HEK293 (cell line): ENCODE measurements at regions not wholly inside any gene's neighbourhood (a gene's known extent, or its start where the extent isn't known, plus 50 kb on each side); places are given as distances from the start of the nearest gene placed in this dataset.

ENCODE experiments used
- CTCF ChIA-PET: fragments of 350-600 bp; formaldehyde crosslinking; extraction: SDS; loops from one replicate; lab custom pipeline; 2021; ENCODE audit warnings: antibody characterized with exemption; lab: Yijun Ruan, JAX
- POLR2A ChIA-PET: fragments of 300-600 bp; formaldehyde crosslinking; extraction: SDS; loops from one replicate; lab custom pipeline; 2020; ENCODE audit warnings: antibody characterized with exemption, inconsistent platforms; lab: Yijun Ruan, JAX
- H3K27ac ChIP-seq: fragments of 200-500 bp; sonication (Bioruptor generic); 2 replicates; pipeline ENCODE4 v1.5.1; 2014; ENCODE audit warnings: low read depth, low read length, control low read depth, inconsistent platforms; ENCODE audit errors: extremely low read depth
- H3K36me3 ChIP-seq, 2 experiments: fragments of 200-500 bp in 1 of 2; sonication (Bioruptor generic) in 1 of 2; 1 replicate in 1 of 2; 2 replicates in 1 of 2; pipeline ENCODE4 v1.5.1; 2014 to 2017; ENCODE audit warnings: inconsistent platforms in 2 of 2, low read length in 2 of 2; ENCODE audit not compliant: control insufficient read depth in 2 of 2, insufficient read depth in 1 of 2
- H3K4me1 ChIP-seq: fragments of 200-500 bp; sonication (Bioruptor generic); 2 replicates; pipeline ENCODE4 v1.5.1; 2014; ENCODE audit warnings: mild to moderate bottlenecking, low read length, inconsistent platforms; ENCODE audit not compliant: control insufficient read depth, insufficient read depth
- H3K4me3 ChIP-seq: 2 replicates; pipeline ENCODE4 v1.5.1; 2011; ENCODE audit warnings: low read depth, mild to moderate bottlenecking, control low read depth, low read length, moderate library complexity
- H3K9me3 ChIP-seq: fragments of 200-500 bp; sonication (Bioruptor generic); 2 replicates; pipeline ENCODE4 v1.5.1; 2014; ENCODE audit warnings: low read depth, low read length, inconsistent platforms; ENCODE audit not compliant: control insufficient read depth, insufficient read depth
- EGR2 ChIP-seq: fragments of 450-650 bp; formaldehyde crosslinking; IDR thresholded peaks from 2 replicates; pipeline ENCODE4 v1.5.1; 2016; ENCODE audit warnings: low read depth, missing biosample characterization, missing genetic modification characterization
- RBAK ChIP-seq: fragments of 450-650 bp; formaldehyde crosslinking; IDR thresholded peaks from 2 replicates; pipeline ENCODE4 v1.5.1; 2016; ENCODE audit warnings: missing biosample characterization, missing genetic modification characterization
- SP2 ChIP-seq: fragments of 450-650 bp; formaldehyde crosslinking; IDR thresholded peaks from 2 replicates; pipeline ENCODE4 v1.5.1; 2016; ENCODE audit warnings: missing biosample characterization, missing genetic modification characterization
- ZBTB6 ChIP-seq: fragments of 450-650 bp; formaldehyde crosslinking; IDR thresholded peaks from 2 replicates; pipeline ENCODE4 v1.5.1; 2017; ENCODE audit warnings: missing biosample characterization, missing genetic modification characterization
- ZFHX2 ChIP-seq: fragments of 450-650 bp; formaldehyde crosslinking; conservative IDR thresholded peaks from 2 replicates; pipeline ENCODE4 v1.5.1; 2016; ENCODE audit warnings: missing biosample characterization, missing genetic modification characterization
- ZIC2 ChIP-seq: fragments of 450-650 bp; formaldehyde crosslinking; IDR thresholded peaks from 2 replicates; pipeline ENCODE4 v1.5.1; 2016; ENCODE audit warnings: missing biosample characterization, missing genetic modification characterization
- ZNF18 ChIP-seq: fragments of 450-650 bp; formaldehyde crosslinking; IDR thresholded peaks from 2 replicates; pipeline ENCODE4 v1.5.1; 2016; ENCODE audit warnings: missing biosample characterization, missing genetic modification characterization
- ZNF2 ChIP-seq: fragments of 450-650 bp; formaldehyde crosslinking; IDR thresholded peaks from 2 replicates; pipeline ENCODE4 v1.5.1; 2016; ENCODE audit warnings: missing biosample characterization, missing genetic modification characterization
- ZNF223 ChIP-seq: fragments of 450-650 bp; formaldehyde crosslinking; IDR thresholded peaks from 2 replicates; pipeline ENCODE4 v1.5.1; 2016; ENCODE audit warnings: missing biosample characterization, missing genetic modification characterization
- ZNF394 ChIP-seq: fragments of 450-650 bp; formaldehyde crosslinking; IDR thresholded peaks from 2 replicates; pipeline ENCODE4 v1.5.1; 2016; ENCODE audit warnings: missing biosample characterization, missing genetic modification characterization, mild to moderate bottlenecking, moderate library complexity, borderline replicate concordance
- ZNF555 ChIP-seq: fragments of 450-650 bp; formaldehyde crosslinking; conservative IDR thresholded peaks from 2 replicates; pipeline ENCODE4 v1.5.1; 2017; ENCODE audit warnings: missing biosample characterization, mild to moderate bottlenecking, missing genetic modification characterization, inconsistent platforms

DNA sequence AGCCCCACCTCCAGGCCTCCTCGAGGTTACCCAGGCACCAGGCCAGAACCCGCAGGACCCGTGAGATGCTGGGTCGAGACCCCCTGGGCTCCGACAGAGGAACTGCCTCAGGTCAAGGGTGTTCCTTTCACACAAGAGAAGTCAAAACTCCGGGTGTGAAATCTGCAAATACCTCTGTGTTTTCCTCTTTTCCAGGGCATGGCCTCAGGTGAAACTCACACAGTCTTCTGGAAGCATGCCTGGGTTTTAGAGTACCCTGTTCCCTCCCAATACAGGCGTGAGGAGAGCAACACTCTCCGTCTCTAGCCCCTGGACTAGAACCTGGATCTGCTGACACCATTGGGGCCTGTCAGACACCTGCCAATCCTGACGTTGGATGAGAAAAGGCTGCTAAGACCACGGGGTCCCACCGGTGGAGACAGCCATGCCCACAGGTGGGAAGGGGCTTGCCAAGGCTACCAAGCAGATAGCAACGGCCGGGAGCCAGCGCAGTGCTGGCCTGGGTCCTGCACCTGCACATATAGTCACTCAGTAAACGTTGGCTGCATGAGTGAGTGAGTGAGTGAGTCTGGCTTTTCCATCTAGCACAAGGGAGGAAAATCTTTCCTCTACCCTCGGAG, 182.0 kb upstream of the PPP1R26 start (continued):
- no peak for TF ChIP-seq RBAK (tag by site-specific recombination)
- TF ChIP-seq, all 188 proteins: peak for 2

DNA sequence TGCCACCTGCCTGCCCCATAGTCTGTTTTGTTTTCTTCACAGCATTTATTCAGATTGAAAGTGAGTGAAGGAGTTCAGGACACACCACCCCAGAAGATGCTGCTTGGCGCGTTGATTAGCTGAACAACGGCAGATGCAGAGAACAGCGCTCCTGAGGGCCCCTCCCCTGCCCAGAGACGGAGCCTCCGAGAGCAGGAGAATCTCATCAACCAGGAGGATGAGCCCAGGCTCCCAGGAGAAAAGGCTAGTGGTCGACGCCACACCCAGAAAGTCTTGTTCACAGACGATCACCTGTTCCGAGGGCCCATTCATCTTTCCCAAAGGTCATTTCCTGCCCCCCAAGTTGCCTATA, 180.4 kb upstream of the PPP1R26 start:
- POLR2A ChIA-PET = no interaction called here
- no peak overlapping the region for H3K4me3 ChIP-seq
- no peaks in the 10 kb centered on the region for H3K9me3 ChIP-seq
- no peaks in the 10 kb centered on the region for H3K36me3 ChIP-seq
- no peak overlapping the region for H3K27ac ChIP-seq
- no peak for TF ChIP-seq ZNF223 (tag by site-specific recombination)
- no peak for TF ChIP-seq ZNF394 (tag by site-specific recombination)
- TF ChIP-seq ZNF18 (tag by site-specific recombination) = no peak
- CTCF ChIA-PET = no interaction called here
- no peaks in the 10 kb centered on the region for H3K4me1 ChIP-seq

GRCh38 chr9:135299651-135300345, 179.8 kb upstream of the PPP1R26 start:
- Histone ChIP-seq H3K36me3 (no peaks in the 10 kb centered on the region), H3K9me3 (no peaks in the 10 kb centered on the region), H3K4me1 (no peaks in the 10 kb centered on the region), H3K27ac (no peak overlapping the region), H3K4me3 (no peak overlapping the region)
- POLR2A ChIA-PET = no interaction called here
- 0 out of 2 replicates have a peak, but pooled peaks have one; percentile 13 for TF ChIP-seq ZBTB6 (tag by site-specific recombination)
- no peak for TF ChIP-seq EGR2 (tag by site-specific recombination)
- CTCF ChIA-PET = no interaction called here

DNA sequence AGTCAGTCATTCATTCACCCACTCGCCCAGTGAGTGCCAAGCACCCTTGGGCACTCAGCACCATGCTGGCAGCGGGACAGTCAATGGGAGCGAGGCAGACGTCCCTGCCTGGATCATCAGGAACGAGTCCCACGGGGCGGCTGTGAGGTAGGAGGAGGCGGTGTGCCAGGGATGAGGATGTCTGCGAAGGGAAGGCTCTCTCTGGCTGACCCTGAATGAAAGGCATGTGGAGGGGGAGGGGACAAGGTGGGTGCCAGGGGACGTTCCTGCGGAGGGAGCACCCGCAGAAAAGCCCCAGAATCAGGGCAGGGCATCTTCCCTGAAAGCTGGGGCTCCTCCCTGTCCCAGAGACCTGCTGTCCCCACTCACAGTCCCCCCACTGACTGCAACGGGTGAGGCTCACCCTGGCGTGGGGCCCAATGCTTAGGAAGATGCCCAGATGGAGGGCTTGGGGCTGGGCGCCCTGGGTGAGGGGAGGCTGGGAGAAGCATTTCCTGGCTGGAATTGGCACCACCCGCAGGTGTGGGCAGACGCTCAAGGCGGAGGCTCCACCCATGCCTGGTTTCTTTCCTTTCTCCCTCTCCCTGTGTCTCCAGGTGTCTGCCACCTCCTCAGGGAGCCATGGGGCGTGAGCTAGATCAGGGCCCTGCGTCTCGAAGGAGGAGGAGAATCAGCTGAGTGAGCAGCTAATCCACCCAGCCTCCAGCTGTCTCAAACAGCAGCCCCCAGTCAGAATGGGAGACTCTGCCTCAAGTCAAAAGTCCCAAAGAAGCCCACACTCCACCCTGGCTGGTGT, 179.0 kb upstream of the PPP1R26 start:
- no peaks in the 10 kb centered on the region for H3K9me3 ChIP-seq
- POLR2A ChIA-PET = no interaction called here
- H3K4me1 ChIP-seq = no peaks in the 10 kb centered on the region
- CTCF ChIA-PET = no interaction called here
- H3K4me3 ChIP-seq = no peak overlapping the region
- H3K27ac ChIP-seq = no peak overlapping the region
- H3K36me3 ChIP-seq = no peaks in the 10 kb centered on the region
- TF ChIP-seq ZNF2 (tag by site-specific recombination) (no peak), SP2 (tag by site-specific recombination) (no peak), ZNF555 (no peak), ZFHX2 (tag by site-specific recombination) (0 out of 2 replicates have a peak, but pooled peaks have one; percentile 7), ZIC2 (0 out of 2 replicates have a peak, but pooled peaks have one; percentile 17)
